HG03175 (cell line): ENCODE measurements at regions not wholly inside any gene's neighbourhood (a gene's known extent, or its start where the extent isn't known, plus 50 kb on each side); places are given as distances from the start of the nearest gene placed in this dataset.

Experiments
- ATAC-seq: cut with Tn5 transposase; IDR thresholded peaks from one replicate; pipeline ENCODE4 v1.9.1; 2021; ENCODE audit warnings: mild to moderate bottlenecking, moderate library complexity; ENCODE audit not compliant: unreplicated experiment

DNA sequence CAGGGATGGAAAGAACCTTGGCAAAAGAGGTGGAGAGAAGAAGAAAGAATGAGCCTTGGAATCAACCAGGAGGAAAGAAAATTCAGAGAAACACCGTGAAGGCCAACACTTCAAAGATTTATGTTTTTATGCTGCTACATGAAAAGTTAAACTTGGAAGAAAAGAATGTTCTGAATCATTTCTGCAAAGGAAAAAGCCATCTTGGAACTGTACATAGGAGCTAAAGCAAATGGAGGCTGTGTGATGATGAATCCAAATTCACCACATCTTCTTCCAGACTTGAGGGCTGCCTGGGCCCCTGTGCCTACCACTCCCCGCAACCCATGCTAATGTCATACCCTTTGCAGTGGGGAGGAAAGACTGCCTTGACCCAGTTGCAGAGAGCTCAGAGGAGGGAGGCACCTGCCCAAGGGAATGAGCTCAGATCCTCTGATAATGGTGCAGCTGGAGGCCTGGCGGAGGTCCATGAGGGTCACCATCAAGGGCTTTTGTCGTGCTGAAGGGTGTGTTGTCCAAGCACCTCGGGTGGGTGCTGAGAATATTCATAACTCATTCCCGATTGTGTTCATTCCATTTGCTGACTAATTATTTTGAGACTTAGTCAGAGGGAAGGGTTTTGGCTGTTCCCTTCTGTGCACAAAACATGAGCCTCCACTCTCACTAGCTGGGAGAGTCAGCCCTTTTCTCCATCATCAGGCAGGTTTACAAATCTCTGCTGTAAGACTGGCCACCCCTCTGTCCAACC, 245.8 kb upstream of the JAG1 start:
- ATAC-seq: no peak

- no peak for ATAC-seq
Measured at GRCh38 chr20:10920396-10920795, 246.6 kb upstream of the JAG1 start.

DNA sequence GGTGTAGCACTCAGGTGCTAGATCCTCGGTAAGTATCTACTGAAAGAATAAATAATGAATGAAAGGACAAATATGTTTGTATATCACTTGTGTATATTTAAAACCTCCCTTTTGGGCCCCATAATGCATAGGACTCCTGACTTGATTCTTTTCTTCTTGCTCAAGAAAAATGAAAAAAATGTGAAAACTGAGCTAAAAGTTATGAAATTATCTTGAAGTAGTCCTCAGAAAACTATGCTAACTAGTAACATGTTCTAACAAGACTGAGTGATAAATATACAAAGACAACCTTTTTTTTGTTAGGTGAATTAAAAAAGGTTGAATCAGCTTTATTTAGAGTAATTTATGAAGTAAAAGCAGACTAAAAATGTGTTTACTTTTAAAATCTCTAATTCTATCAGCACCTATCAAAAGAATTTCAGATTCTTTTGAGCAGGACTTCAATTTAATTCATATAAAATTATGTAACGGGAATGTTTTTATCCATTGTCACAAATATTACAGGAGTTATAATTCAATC, 247.8 kb upstream of the JAG1 start:
- no peak for ATAC-seq

- ATAC-seq: no peak
Measured at GRCh38 chr20:10922506-10922905, 248.7 kb upstream of the JAG1 start.

DNA sequence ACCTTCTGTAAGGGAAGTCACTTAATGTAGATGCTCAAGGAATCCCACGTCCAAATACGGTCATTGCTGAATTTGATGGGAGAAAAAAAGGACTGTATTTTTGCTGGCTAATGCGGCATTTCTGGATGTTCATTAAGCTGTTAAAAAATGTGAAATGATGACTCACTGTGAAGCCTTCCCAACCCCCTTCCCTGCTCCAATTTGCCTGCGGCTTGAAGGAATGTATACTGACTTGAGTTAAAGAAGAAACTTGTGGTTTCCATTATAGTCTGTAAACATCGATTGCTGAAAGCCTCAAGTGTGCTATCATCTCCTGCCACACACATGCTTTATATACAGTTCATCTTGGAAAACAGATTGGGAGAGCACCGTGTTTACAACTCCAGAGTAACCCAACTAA, 249.1 kb upstream of the JAG1 start:
- no peak for ATAC-seq

- no peak for ATAC-seq
Measured at GRCh38 chr20:10924644-10925201, 250.9 kb upstream of the JAG1 start.

GRCh38 chr20:10925767-10926166, 252.0 kb upstream of the JAG1 start:
- ATAC-seq: no peak

- ATAC-seq: no peak
Measured at GRCh38 chr20:10927011-10927583, 253.3 kb upstream of the JAG1 start.

- no peak for ATAC-seq
Measured at GRCh38 chr20:10927936-10928840, 254.4 kb upstream of the JAG1 start.

DNA sequence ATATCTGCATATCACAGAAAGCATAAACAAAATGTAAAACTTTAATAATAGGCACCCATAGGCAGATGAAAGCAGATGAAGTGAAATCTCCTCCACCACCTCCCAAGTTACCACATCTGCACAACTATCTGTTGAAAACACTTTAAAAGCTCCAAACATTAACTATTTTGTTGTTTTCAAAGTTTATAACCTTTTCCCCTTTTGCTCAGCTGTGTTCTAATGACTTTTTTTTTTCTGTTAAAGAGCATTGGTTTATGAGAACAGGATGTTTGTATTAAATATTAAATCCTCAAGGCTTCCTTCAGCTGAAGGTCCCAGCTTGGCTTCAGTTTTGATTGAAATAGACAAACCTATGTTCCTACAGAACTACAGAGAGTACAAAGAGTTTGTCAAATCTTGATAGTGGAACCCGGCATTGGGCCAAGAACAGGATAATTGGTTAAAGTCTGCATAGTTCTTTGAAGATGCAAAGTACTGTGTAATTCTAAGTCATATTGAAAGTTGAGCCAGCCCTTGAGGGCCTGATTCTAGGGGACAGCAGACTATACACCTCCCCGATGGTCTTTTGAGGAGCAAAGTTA, 255.1 kb upstream of the JAG1 start:
- no peak for ATAC-seq

- ATAC-seq: no peak
Measured at GRCh38 chr20:10935658-10936402, 262.0 kb upstream of the JAG1 start.

GRCh38 chr20:10936786-10937185, 263.0 kb upstream of the JAG1 start:
- ATAC-seq: no peak

DNA sequence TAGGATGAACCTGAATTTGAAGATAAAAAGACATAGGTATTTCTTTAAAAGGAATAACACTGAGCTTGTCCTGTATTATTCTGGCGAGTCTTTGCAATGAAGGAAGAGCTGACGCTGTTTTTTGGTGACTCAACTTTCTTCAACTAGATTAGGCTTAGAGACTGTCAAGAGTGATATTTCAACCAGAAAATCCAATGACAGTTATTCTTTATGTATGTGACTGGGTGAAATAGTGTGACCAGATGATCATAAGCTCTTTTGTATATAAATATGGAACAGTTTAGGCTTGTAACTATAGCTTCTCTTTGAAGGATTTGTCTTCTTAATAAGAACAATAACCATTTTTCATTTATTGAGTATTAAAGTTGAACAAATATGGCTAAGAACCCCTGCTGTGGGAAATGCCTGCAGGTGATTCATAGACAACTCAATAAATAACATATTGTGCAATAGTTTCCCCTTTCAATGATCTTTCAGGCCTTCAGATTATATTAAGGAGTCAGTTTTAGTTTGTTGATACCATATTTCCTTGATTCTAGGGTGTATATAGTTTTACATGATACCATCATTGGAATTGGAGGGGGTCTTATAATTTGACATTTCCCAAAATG, 265.6 kb upstream of the JAG1 start:
- no peak for ATAC-seq

- ATAC-seq: peak; percentile 97
Measured at GRCh38 chr20:10940941-10941340, 267.1 kb upstream of the JAG1 start.

GRCh38 chr20:10943686-10944265, 270.0 kb upstream of the JAG1 start:
- no peak for ATAC-seq

DNA sequence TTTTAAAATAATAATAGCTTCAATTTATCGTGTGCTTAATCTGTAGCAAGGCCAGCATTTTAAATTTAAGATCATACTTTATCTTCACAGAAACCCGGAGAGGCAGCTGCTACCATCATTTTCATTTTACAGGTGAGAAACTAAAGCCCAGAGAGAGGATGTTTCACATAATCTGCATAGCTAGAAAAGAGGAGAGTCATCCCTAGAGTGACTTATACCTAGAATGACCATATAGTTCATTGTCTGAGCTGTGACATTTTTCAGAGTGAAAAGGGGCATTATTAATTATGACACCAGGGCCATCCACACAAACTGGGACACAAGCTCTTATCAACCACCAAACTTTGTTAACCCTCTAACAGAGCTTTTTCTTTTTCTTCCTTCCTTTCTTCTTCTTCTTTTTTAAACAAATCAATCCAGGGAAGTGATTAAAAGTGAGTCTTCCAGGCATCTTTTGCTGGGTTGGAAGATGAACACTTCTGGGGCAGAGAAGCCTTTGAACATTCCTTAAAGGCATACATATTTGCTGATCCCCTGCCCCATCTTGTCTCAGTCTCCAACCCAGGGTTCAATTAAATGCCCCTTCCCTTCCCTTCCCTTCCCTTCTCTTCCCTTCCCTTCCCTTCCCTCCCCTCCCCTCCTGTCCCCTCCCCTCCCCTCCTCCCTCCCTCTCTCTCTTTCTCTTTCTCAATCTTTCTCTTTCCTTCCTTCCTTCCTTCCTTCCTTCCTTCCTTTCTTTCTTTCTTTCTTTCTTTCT, 272.5 kb upstream of the JAG1 start:
- ATAC-seq: peak; percentile 70

- ATAC-seq: no peak
Measured at GRCh38 chr20:10947726-10948125, 273.9 kb upstream of the JAG1 start.

DNA sequence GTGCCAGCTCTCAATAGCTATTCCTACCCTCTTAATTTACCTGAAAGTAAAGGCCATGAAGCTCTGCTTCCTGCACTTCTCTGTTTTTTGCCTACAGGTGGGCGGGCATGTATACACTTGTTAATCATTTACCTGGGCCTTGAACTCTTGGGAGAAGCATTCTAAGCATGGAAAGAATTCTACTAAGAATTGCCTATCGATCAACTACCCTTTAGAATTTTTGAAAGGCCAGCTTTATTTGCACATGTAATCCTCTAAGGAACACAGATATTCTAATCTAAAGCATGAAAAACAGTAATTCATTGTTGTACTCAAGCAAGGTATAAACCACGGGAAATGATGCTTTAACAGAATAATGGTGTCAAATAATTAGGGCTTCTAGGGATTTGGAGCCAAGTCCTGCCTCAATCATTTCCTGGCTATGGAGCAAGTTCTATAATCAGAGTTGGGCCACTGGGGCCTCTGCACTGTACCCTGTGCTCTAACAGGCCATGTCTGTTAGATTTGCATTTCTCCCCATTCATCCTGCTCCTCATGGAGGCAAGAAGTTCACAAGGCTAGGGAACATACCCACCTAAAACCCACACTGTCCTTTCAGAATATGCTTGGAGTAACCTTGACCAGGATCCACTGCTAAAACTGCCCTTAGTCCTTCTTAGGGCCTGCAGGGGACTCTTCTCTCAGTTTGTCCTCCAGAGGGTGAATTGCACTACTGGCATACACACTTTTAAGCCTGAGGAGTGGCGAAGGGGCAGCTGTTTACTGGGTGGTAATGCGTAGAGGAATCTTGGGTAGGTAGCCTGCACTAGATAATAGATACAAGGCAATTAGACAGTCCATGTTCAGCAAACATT, 276.4 kb upstream of the JAG1 start:
- no peak for ATAC-seq
